Naive B cell (primary cell): ENCODE measurements at regions not wholly inside any gene's neighbourhood (a gene's known extent, or its start where the extent isn't known, plus 50 kb on each side); places are given as distances from the start of the nearest gene placed in this dataset.
A peak's percentile ranks its signal among the peaks of the same experiment; 100 is the strongest.

ENCODE experiments used
- ATAC-seq, 2 donors: fragments of 150-1000 bp; cut with Tn5 transposase; 2 replicates each; pipeline ENCODE4 v1.10.0; 2021; ENCODE audit warnings: low read depth in 2 of 2, mild to moderate bottlenecking in 2 of 2, moderate library complexity in 2 of 2
- DNase-seq: peaks from one replicate; pipeline ENCODE4 v3.0.0; 2022
- H3K27ac Mint-ChIP-seq, 6 donors: one replicate each; pipeline ENCODE4 v1.8.0; 2020 to 2022; ENCODE audit warnings: mild to moderate bottlenecking in 6 of 6, mixed read lengths in 6 of 6, moderate library complexity in 5 of 6, inconsistent platforms in 2 of 6
- H3K27me3 Mint-ChIP-seq, 3 donors: one replicate each; pipeline ENCODE4 v1.8.0; 2021 to 2022; ENCODE audit warnings: mixed read lengths in 3 of 3, mild to moderate bottlenecking in 1 of 3
- H3K36me3 Mint-ChIP-seq, 2 donors: one replicate each; pipeline ENCODE4 v1.8.0; 2020 to 2022; ENCODE audit warnings: mixed read lengths in 2 of 2, inconsistent platforms in 1 of 2, mild to moderate bottlenecking in 1 of 2
- H3K4me1 Mint-ChIP-seq, 3 donors: one replicate each; pipeline ENCODE4 v1.8.0; 2020 to 2022; ENCODE audit warnings: mixed read lengths in 3 of 3, inconsistent platforms in 1 of 3, mild to moderate bottlenecking in 1 of 3, moderate library complexity in 1 of 3
- H3K4me3 Mint-ChIP-seq, 8 donors: one replicate each; pipeline ENCODE4 v1.8.0; 2020 to 2022; ENCODE audit warnings: mild to moderate bottlenecking in 8 of 8, mixed read lengths in 8 of 8, moderate library complexity in 8 of 8, inconsistent platforms in 2 of 8
- H3K9me3 Mint-ChIP-seq, 7 donors: one replicate each; pipeline ENCODE4 v1.8.0; 2020 to 2022; ENCODE audit warnings: mixed read lengths in 7 of 7, mild to moderate bottlenecking in 5 of 7, inconsistent platforms in 2 of 7, moderate library complexity in 1 of 7

DNA sequence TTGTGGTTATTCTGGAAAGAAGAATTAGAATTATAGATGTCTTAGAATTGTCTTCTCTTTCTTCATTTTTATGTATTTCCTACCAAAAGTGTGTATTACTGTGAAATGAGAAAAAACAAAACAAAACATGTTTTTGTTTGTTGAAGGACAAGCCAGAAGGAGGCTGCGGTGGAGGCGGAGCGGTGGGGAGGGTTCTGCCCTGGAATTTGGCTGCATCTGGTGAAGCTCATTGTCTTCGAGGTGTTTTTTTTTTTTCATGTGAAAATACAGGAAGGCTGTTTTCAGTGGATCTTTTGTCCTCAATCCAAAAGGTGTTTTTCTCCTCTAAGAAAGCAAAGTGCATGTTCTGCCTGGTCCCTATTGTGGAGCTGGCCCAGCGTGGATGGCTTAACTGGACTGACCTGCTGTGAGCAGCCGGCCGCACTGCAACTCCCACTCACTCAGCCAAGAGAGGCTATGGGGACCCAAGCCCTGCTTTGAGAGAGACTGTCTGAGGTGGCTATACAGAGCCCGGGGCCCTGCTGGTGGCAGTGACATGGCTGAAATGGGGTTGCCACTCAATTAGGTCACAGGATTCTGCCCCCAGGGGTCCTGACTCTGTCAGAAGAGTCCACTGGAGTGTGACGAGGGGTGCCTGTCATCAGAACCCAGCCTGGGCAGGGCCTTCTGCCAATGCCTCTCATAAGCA is 184.9 kb upstream of the MKI67 start:
- Mint-ChIP-seq H3K9me3 (peaks cover 0 to 1% (median 0%) of the 10 kb centered on the region in 7 donors), H3K4me3 (peak overlapping the region in 2 of 8 donors; percentile 7 to 48), H3K36me3 (no peaks in the 10 kb centered on the region), H3K4me1 (no peaks in the 10 kb centered on the region), H3K27ac (no peak overlapping the region), H3K27me3 (peaks cover 0 to 12% (median 4%) of the 10 kb centered on the region in 3 donors)
- DNase-seq = no peak
- no peak for ATAC-seq

DNA sequence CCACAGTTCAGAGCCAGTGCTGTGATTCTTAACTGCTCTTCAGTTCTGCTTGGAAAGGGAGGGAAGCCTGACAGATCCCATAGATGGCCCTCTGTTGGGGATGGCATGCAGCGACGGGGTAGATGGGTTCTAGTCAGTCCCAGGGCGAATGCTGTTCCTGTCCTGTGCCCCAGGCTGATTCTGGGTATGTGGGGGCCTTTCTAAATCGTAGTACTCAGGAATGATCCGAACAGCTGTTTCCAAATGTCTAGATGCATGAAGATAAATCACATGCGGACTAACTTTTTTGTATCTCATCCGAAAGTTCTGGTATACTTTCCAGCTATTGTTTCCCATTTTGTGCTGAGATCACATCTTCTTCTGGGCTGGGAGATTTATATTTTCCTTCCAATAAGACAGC is 186.0 kb upstream of the MKI67 start:
- H3K27ac Mint-ChIP-seq = no peak overlapping the region

DNA sequence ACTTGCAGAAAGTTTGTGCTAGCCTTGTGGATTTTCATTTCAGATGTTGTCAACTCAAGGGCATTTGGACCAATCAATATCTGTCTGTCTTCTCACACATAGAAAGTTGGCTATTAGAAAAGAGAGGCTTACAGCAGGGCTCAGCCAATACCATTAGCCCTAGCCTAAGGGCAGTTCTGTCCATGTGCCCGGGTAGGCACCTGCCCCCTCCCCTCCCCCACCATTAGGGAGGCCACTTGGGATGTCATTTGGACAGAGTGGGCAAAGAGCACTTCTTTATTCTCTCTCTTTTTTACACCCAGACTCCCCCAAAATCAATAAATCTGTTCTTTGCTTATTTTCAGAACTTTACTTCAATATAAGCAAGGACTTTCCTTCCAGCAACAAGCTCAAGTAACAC is 188.5 kb upstream of the MKI67 start:
- Mint-ChIP-seq H3K4me1 (no peaks in the 10 kb centered on the region), H3K9me3 (peaks cover 0 to 1% (median 0%) of the 10 kb centered on the region in 7 donors), H3K27me3 (peaks cover 0 to 4% (median 0%) of the 10 kb centered on the region in 3 donors), H3K36me3 (no peaks in the 10 kb centered on the region), H3K27ac (no peak overlapping the region), H3K4me3 (no peak overlapping the region)
- DNase-seq = no peak
- no peak for ATAC-seq

More for the DNA sequence above, 186.0 kb upstream of the MKI67 start:
- H3K36me3 Mint-ChIP-seq = no peaks in the 10 kb centered on the region
- H3K9me3 Mint-ChIP-seq = peaks cover 0 to 1% (median 0%) of the 10 kb centered on the region in 7 donors
- no peak for DNase-seq
- H3K4me3 Mint-ChIP-seq = no peak overlapping the region
- H3K4me1 Mint-ChIP-seq = no peaks in the 10 kb centered on the region
- H3K27me3 Mint-ChIP-seq = peaks cover 0 to 7% (median 4%) of the 10 kb centered on the region in 3 donors
- ATAC-seq = no peak

DNA sequence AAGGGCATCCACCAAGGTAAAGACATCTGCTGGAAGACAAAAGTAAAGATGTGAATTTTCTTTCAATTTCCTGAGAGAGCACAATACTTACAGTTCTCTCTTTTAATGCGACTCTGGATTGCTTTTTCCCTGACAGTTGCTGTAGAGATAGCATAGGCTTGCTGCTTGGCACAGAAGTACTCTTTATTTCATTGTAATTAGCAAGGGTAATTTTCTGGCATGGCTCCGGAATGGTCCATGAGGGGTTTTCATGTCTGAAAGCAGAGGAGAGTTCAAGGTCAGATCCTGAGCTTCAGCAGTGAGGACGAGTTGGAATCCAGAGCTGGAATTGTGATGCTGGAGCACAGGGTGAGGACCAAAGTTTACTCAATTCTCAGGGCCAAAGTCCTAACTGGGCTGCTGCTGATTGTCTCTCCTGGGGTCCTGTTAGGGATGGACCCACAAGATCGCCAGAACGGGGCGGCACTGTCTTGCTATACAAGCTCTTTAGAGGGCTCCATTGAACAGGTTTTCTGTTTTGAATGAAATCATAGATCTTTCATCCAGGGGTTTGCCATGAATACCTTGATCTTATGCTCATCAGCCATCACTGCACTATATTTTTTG is 190.0 kb upstream of the MKI67 start:
- no peak overlapping the region for H3K4me3 Mint-ChIP-seq
- DNase-seq = no peak
- no peak for ATAC-seq
- H3K27ac Mint-ChIP-seq = no peak overlapping the region
- peaks cover 0 to 4% (median 0%) of the 10 kb centered on the region in 3 donors for H3K27me3 Mint-ChIP-seq
- no peaks in the 10 kb centered on the region for H3K36me3 Mint-ChIP-seq
- H3K9me3 Mint-ChIP-seq = peaks cover 0 to 1% (median 0%) of the 10 kb centered on the region in 7 donors
- no peaks in the 10 kb centered on the region for H3K4me1 Mint-ChIP-seq

- no peak for ATAC-seq
- no peak overlapping the region for H3K4me3 Mint-ChIP-seq
Measured at GRCh38 chr10:128316925-128317324, 190.7 kb upstream of the MKI67 start.

GRCh38 chr10:128318366-128318765 is 192.1 kb upstream of the MKI67 start:
- no peaks in the 10 kb centered on the region for H3K36me3 Mint-ChIP-seq
- H3K27ac Mint-ChIP-seq = no peak overlapping the region
- H3K4me1 Mint-ChIP-seq = no peaks in the 10 kb centered on the region
- peaks cover 0 to 1% (median 0%) of the 10 kb centered on the region in 7 donors for H3K9me3 Mint-ChIP-seq
- DNase-seq = no peak
- ATAC-seq = no peak
- H3K4me3 Mint-ChIP-seq = no peak overlapping the region
- H3K27me3 Mint-ChIP-seq = peaks cover 2 to 9% (median 4%) of the 10 kb centered on the region in 3 donors

More at GRCh38 chr10:128316925-128317324, 190.7 kb upstream of the MKI67 start:
- DNase-seq = no peak
- no peaks in the 10 kb centered on the region for H3K36me3 Mint-ChIP-seq
- H3K27me3 Mint-ChIP-seq = peaks cover 0 to 4% (median 4%) of the 10 kb centered on the region in 3 donors
- H3K27ac Mint-ChIP-seq = no peak overlapping the region
- H3K9me3 Mint-ChIP-seq = peaks cover 0 to 1% (median 0%) of the 10 kb centered on the region in 7 donors
- H3K4me1 Mint-ChIP-seq = no peaks in the 10 kb centered on the region

DNA sequence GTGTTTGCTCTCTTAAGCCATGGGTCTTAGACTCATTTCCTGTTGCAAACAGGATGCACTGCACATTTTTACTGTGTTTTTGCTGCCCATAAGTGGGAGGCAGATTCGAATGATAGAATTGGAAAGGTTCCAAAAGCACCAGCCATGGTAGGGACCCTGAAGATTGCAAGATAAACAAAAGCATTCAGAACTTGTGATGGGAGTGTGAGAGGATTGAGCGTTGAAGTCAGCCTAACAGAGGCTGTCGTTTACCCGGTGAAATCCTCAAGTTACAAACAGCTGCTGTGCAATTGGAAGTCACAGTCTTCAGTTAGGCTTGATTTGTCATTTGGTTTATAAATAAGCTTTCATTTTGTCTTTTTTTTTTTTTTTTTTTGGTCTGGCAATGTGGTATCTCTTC is 192.7 kb upstream of the MKI67 start:
- Mint-ChIP-seq H3K36me3 (no peaks in the 10 kb centered on the region), H3K27ac (no peak overlapping the region), H3K4me3 (no peak overlapping the region), H3K27me3 (peaks cover 4 to 9% (median 7%) of the 10 kb centered on the region in 3 donors), H3K4me1 (no peaks in the 10 kb centered on the region), H3K9me3 (peaks cover 0 to 1% (median 0%) of the 10 kb centered on the region in 7 donors)
- DNase-seq (no peak), ATAC-seq (no peak)

DNA sequence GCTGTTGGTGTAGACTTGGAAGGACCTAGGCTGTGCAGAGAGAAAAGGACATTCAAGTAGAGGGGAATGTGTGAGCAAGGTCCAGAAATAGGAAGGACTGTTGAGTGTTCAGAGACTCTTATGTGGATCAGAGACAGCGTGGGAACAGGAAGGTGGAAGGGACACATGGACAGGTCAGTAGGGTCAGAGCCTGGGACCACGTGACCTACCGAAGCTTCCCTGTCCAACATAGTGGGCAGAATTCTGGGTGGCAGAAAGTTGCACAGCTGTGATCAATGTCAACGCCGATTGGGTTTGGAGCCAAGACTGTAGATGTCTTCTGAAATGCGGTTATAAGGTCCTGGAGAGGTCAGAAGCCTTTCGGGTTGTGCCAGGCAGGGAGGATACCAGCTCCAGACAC is 195.9 kb upstream of the MKI67 start:
- Mint-ChIP-seq H3K4me1 (no peaks in the 10 kb centered on the region), H3K27me3 (peaks cover 7 to 18% (median 18%) of the 10 kb centered on the region in 3 donors), H3K27ac (no peak overlapping the region), H3K9me3 (no peaks in the 10 kb centered on the region), H3K36me3 (no peaks in the 10 kb centered on the region), H3K4me3 (no peak overlapping the region)
- no peak for ATAC-seq
- DNase-seq = no peak

DNA sequence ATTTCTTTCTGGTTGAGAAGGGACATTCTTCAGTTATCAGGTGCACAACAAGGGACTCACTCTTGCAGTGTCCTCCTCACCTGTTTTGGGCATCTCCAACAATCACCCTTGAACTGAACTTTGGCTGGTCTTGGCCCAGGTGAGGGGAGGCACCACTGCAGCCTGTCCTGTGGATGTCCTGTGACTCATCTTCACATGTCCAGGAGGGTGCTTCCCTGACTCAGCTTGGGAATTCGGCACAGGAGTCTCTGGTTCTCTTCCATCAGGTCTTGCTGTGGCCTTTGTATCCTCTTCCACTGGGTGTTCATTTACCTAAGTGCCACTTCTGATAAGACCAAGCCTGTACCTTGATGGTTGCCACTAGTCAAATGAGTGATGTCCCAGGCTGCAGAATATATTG is 196.7 kb upstream of the MKI67 start:
- H3K27me3 Mint-ChIP-seq = peaks cover 7 to 18% (median 18%) of the 10 kb centered on the region in 3 donors
- DNase-seq (no peak), ATAC-seq (no peak)
- H3K4me1 Mint-ChIP-seq = no peaks in the 10 kb centered on the region
- no peak overlapping the region for H3K4me3 Mint-ChIP-seq
- H3K36me3 Mint-ChIP-seq = no peaks in the 10 kb centered on the region
- no peak overlapping the region for H3K27ac Mint-ChIP-seq
- no peaks in the 10 kb centered on the region for H3K9me3 Mint-ChIP-seq

GRCh38 chr10:128324058-128324827 is 198.0 kb upstream of the MKI67 start:
- peaks cover 7 to 24% (median 18%) of the 10 kb centered on the region in 3 donors for H3K27me3 Mint-ChIP-seq
- no peak overlapping the region for H3K4me3 Mint-ChIP-seq
- peaks cover 0 to 4% (median 0%) of the 10 kb centered on the region in 7 donors for H3K9me3 Mint-ChIP-seq
- H3K4me1 Mint-ChIP-seq = no peaks in the 10 kb centered on the region
- H3K27ac Mint-ChIP-seq = peak overlapping the region in 1 of 6 donors; percentile 40
- no peak for ATAC-seq
- DNase-seq = no peak
- no peaks in the 10 kb centered on the region for H3K36me3 Mint-ChIP-seq

GRCh38 chr10:128325788-128326187 is 199.6 kb upstream of the MKI67 start:
- peaks cover 7 to 24% (median 18%) of the 10 kb centered on the region in 3 donors for H3K27me3 Mint-ChIP-seq
- ATAC-seq = no peak

DNA sequence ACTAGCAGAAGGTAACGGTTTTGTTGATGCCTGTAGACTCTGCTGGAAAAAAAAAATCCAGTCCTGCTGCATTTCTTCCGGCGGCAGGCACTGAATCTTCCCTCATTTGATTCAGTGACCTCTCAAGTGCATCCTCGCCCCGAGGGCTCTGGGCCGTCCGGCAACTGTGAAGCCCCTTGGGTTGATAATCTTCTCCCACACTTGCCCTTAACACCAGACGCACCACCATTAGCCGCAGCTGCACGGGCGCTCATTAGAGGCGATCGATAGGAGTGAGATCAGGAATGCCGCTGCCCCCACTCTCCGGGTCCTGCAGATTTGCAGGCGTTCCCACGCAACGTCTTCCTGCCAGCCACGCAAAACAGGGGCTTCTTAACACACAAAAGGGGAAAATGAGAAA is 200.0 kb upstream of the MKI67 start:
- Mint-ChIP-seq H3K4me1 (no peaks in the 10 kb centered on the region), H3K36me3 (no peaks in the 10 kb centered on the region), H3K27me3 (peaks cover 7 to 24% (median 18%) of the 10 kb centered on the region in 3 donors), H3K9me3 (peaks cover 0 to 4% (median 0%) of the 10 kb centered on the region in 7 donors), H3K27ac (no peak overlapping the region), H3K4me3 (no peak overlapping the region)
- ATAC-seq (no peak), DNase-seq (no peak)

More at GRCh38 chr10:128325788-128326187, 199.6 kb upstream of the MKI67 start:
- peaks cover 0 to 4% (median 0%) of the 10 kb centered on the region in 7 donors for H3K9me3 Mint-ChIP-seq
- no peak for DNase-seq
- H3K4me3 Mint-ChIP-seq = no peak overlapping the region
- H3K4me1 Mint-ChIP-seq = no peaks in the 10 kb centered on the region
- H3K27ac Mint-ChIP-seq = no peak overlapping the region
- H3K36me3 Mint-ChIP-seq = no peaks in the 10 kb centered on the region

DNA sequence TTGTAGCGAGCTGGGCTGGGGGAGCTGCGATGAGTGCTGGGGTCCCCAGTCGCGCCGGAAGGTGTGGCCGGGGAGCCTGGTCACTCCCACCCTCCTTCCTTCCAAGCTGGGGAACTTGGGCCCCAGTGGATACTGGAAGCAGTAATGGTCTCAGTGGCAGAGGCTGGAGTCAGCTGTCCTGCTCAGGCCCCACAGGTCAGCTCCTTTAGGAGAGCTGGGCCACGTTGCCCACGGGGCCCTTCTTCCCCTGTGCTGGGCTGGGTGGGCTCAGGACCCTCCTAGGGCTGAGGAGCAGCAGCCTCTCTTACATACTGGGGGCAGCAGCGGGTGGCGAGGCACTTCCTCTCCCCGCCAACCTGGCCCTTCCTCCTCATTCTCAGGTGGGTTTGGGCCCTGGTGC is 200.6 kb upstream of the MKI67 start:
- Mint-ChIP-seq H3K4me3 (no peak overlapping the region), H3K27ac (no peak overlapping the region), H3K9me3 (peaks cover 0 to 4% (median 0%) of the 10 kb centered on the region in 7 donors), H3K36me3 (no peaks in the 10 kb centered on the region), H3K4me1 (no peaks in the 10 kb centered on the region), H3K27me3 (peaks cover 7 to 24% (median 15%) of the 10 kb centered on the region in 3 donors)
- no peak for ATAC-seq
- no peak for DNase-seq
